GM12878 (cell line): ENCODE measurements at regions not wholly inside any gene's neighbourhood (a gene's known extent, or its start where the extent isn't known, plus 50 kb on each side); places are given as distances from the start of the nearest gene placed in this dataset.

Experiments used
- ATAC-seq: fragments of 200-7000 bp; cut with Tn5 transposase; 3 replicates; pipeline ENCODE4 v1.9.1; 2020; ENCODE audit warnings: mild to moderate bottlenecking, moderate library complexity
- BruUV-seq: library from RNA; stranded (reverse); fragments of 400-500 nt; replicated peaks from 2 replicates; lab custom pipeline; 2021; lab: Mats Ljungman, UMichigan
- CTCF ChIA-PET: fragments of 300-600 bp; sonication (Branson Sonifier 250); formaldehyde crosslinking; extraction: SDS; loops from one replicate; lab custom pipeline; 2021; ENCODE audit warnings: inconsistent platforms; lab: Yijun Ruan, JAX
- POLR2A ChIA-PET: fragments of 350-600 bp; formaldehyde crosslinking; extraction: SDS; loops from one replicate; lab custom pipeline; 2021; ENCODE audit warnings: inconsistent platforms; lab: Charles Lee
- RAD21 ChIA-PET: fragments of 300-600 bp; sonication (Branson Sonifier 250); formaldehyde crosslinking; loops from one replicate; lab custom pipeline; 2023; ENCODE audit warnings: antibody characterized with exemption; ENCODE audit not compliant: unreplicated experiment; lab: Charles Lee
- SMC1A ChIA-PET: fragments of 300-600 bp; sonication (Branson Sonifier 250); formaldehyde crosslinking; loops from one replicate; lab custom pipeline; 2023; ENCODE audit not compliant: unreplicated experiment, uncharacterized antibody; lab: Charles Lee
- DNase-seq: peaks from one replicate; pipeline ENCODE4 v3.0.0-alpha.2; 2011; ENCODE audit warnings: low read depth, low spot score
- FAIRE-seq: peaks from 3 replicates; lab custom pipeline; 2011; peaks lifted over from hg19 to GRCh38; lab: Jason Lieb, UNC
- H2AFZ ChIP-seq: 2 replicates; pipeline ENCODE4 v1.6.0; 2011; ENCODE audit warnings: low read depth, low read length, control low read depth; ENCODE audit not compliant: control insufficient read depth
- H3K27ac ChIP-seq: 2 replicates; pipeline ENCODE4 v1.5.1; 2011; ENCODE audit warnings: control low read depth; ENCODE audit not compliant: control insufficient read depth, insufficient read depth
- H3K27me3 ChIP-seq, 2 experiments: replicated peaks in 1 of 2; 2 replicates each; pipeline versions ENCODE4 v1.6.0 to v1.6.1; 2011; ENCODE audit warnings: low read length in 1 of 2; ENCODE audit not compliant: control insufficient read depth in 2 of 2, insufficient read depth in 2 of 2
- H3K36me3 ChIP-seq, 2 experiments: 2 replicates each; pipeline ENCODE4 v1.5.1; 2011; ENCODE audit warnings: low read length in 1 of 2; ENCODE audit not compliant: control insufficient read depth in 2 of 2, insufficient read depth in 2 of 2
- H3K4me1 ChIP-seq: 2 replicates; pipeline ENCODE4 v1.6.1; 2011; ENCODE audit warnings: mild to moderate bottlenecking, low read length, moderate library complexity, mixed read lengths; ENCODE audit not compliant: control insufficient read depth, insufficient read depth
- H3K4me2 ChIP-seq: 2 replicates; pipeline ENCODE4 v1.6.0; 2011; ENCODE audit warnings: control low read depth; ENCODE audit not compliant: control insufficient read depth, insufficient read depth
- H3K4me3 ChIP-seq: fragments of 200-600 bp; sonication (generic); 2 replicates; pipeline ENCODE4 v1.5.1; 2016
- H3K79me2 ChIP-seq: 2 replicates; pipeline ENCODE4 v1.6.0; 2011; ENCODE audit warnings: low read length; ENCODE audit not compliant: control insufficient read depth, insufficient read depth
- H3K9ac ChIP-seq: 2 replicates; pipeline ENCODE4 v1.8.0; 2011; ENCODE audit warnings: low read length, control low read depth, mixed read lengths; ENCODE audit not compliant: control insufficient read depth, insufficient read depth
- H3K9me3 ChIP-seq: replicated peaks from 3 replicates; pipeline ENCODE4 v1.5.1; 2011; ENCODE audit warnings: mild to moderate bottlenecking, low read length; ENCODE audit not compliant: control insufficient read depth, insufficient read depth
- H4K20me1 ChIP-seq: 2 replicates; pipeline ENCODE4 v1.6.0; 2011; ENCODE audit not compliant: control insufficient read depth, insufficient read depth
- ATF7 ChIP-seq: fragments of 450-650 bp; IDR thresholded peaks from 2 replicates; pipeline ENCODE4 v1.6.1; 2016; ENCODE audit warnings: low read depth, mild to moderate bottlenecking
- CREM ChIP-seq: IDR thresholded peaks from 2 replicates; pipeline ENCODE4 v1.6.1; 2014; ENCODE audit warnings: antibody characterized with exemption, low read depth
- CTCF ChIP-seq, 3 experiments: IDR thresholded peaks in 2 of 3; conservative IDR thresholded peaks in 1 of 3; 2 replicates each; pipeline ENCODE4 v1.5.1; 2011; ENCODE audit warnings: low read depth in 3 of 3, low read length in 3 of 3, mild to moderate bottlenecking in 3 of 3, control low read depth in 2 of 3, moderate library complexity in 2 of 3, inconsistent platforms in 1 of 3, mixed read lengths in 1 of 3; ENCODE audit not compliant: control insufficient read depth in 2 of 3, insufficient read depth in 1 of 3; ENCODE audit errors: extremely low read depth in 1 of 3
- CUX1 ChIP-seq: IDR thresholded peaks from 2 replicates; pipeline ENCODE4 v1.6.1; 2012; ENCODE audit warnings: improper control_type of control experiment, low read depth, low read length; ENCODE audit not compliant: insufficient replicate concordance
- HDAC6 ChIP-seq: fragments of 200-600 bp; sonication (generic); IDR thresholded peaks from one replicate; pipeline ENCODE4 v1.8.0; 2017; ENCODE audit warnings: antibody characterized with exemption; ENCODE audit not compliant: unreplicated experiment
- MLLT1 ChIP-seq: fragments of 450-650 bp; IDR thresholded peaks from 2 replicates; pipeline ENCODE4 v1.6.1; 2016; ENCODE audit warnings: mild to moderate bottlenecking
- MYB ChIP-seq: fragments of 150-350 bp; IDR thresholded peaks from 2 replicates; pipeline ENCODE4 v1.6.1; 2014; ENCODE audit warnings: mild to moderate bottlenecking, low read depth, low read length, borderline replicate concordance
- POLR2AphosphoS5 ChIP-seq: IDR thresholded peaks from 2 replicates; pipeline ENCODE4 v1.6.1; 2011; ENCODE audit warnings: mild to moderate bottlenecking, low read length, inconsistent platforms
- SMC3 ChIP-seq: IDR thresholded peaks from 2 replicates; pipeline ENCODE4 v1.6.1; 2011; ENCODE audit warnings: low read length, improper control_type of control experiment, borderline replicate concordance
- SRF ChIP-seq, 2 experiments: IDR thresholded peaks; 2 replicates each; pipeline ENCODE4 v1.6.1; 2011; ENCODE audit warnings: low read depth in 2 of 2, low read length in 2 of 2, mild to moderate bottlenecking in 1 of 2, moderate library complexity in 1 of 2
- TARDBP ChIP-seq: IDR thresholded peaks from 2 replicates; pipeline ENCODE4 v1.6.1; 2016; ENCODE audit warnings: borderline replicate concordance
- TCF12 ChIP-seq: IDR thresholded peaks from 2 replicates; pipeline ENCODE4 v1.6.1; 2011; ENCODE audit warnings: low read depth, mild to moderate bottlenecking, low read length
- ZNF207 ChIP-seq: fragments of 450-650 bp; IDR thresholded peaks from 2 replicates; pipeline ENCODE4 v1.6.1; 2014; ENCODE audit warnings: antibody characterized with exemption, mild to moderate bottlenecking, borderline replicate concordance
- WGBS: methylation state at CpG from one replicate; pipeline ENCODE4 v1.1.6; 2016; ENCODE audit warnings: low lambda C conversion rate; ENCODE audit not compliant: insufficient replicate concordance, insufficient coverage; ENCODE audit errors: missing lambda C conversion rate; 5-methylcytosine and 5-hydroxymethylcytosine counted together
- in situ Hi-C: fragments of 300-500 bp; cut with MboI; formaldehyde crosslinking; loops from 9 replicates; pipeline ENCODE4 v1.14.3; 2018; ENCODE audit warnings: mixed read lengths
- intact Hi-C: fragments of 100-400 bp; cut with micrococcal nuclease; formaldehyde crosslinking; loops from one replicate; pipeline ENCODE4 v1.14.2; 2022; ENCODE audit not compliant: unreplicated experiment

- TF ChIP-seq POLR2AphosphoS5, result no peak
Observed at GRCh38 chr3:22728406-22728805, 474.7 kb upstream of the UBE2E2 start (continued).

GRCh38 chr3:22729212-22729611 lies 473.9 kb upstream of the UBE2E2 start:
- WGBS, result 33% methylated on average over 5 of the region's 5 CpGs
- H3K4me3 ChIP-seq, result no peak overlapping the region
- ChIA-PET RAD21 (no interaction called here), CTCF (no interaction called here), POLR2A (no interaction called here), SMC1A (interaction anchor here (0.6 kb wide), 1 partner anchor 257 kb away, joined by 3 read pairs; no protein-coding TSS in a partner anchor)
- no peak overlapping the region for H3K4me2 ChIP-seq
- H3K27ac ChIP-seq, result no peak overlapping the region
- ATAC-seq (no peak), FAIRE-seq (no peak), DNase-seq (no peak)
- H3K4me1 ChIP-seq, result no peaks in the 10 kb centered on the region
- no TSS peak for BruUV-seq
- intact Hi-C loops (no loop called here), in situ Hi-C loops (no loop called here)
- TF ChIP-seq CUX1 (no peak), MLLT1 (no peak), ATF7 (no peak), CREM (no peak), TARDBP (no peak), ZNF207 (no peak), TCF12 (no peak), SRF (IDR thresholded peaks at IDR 0.05; ENCODE audit: low read depth in 2 of 2, low read length in 2 of 2) (no peak), SMC3 (no peak), HDAC6 (no peak), MYB (no peak), CTCF (IDR thresholded peaks at IDR 0.05 in 2 of 3, conservative IDR thresholded peaks at IDR 0.05 in 1 of 3; ENCODE audit: control insufficient read depth in 2 of 3, extremely low read depth in 1 of 3, insufficient read depth in 1 of 3, low read depth in 3 of 3, low read length in 3 of 3) (no peak)
- H3K36me3 ChIP-seq, result no peaks in the 10 kb centered on the region
- H3K9ac ChIP-seq, result no peak overlapping the region
- H3K79me2 ChIP-seq, result no peaks in the 10 kb centered on the region
- H2AFZ ChIP-seq, result no peak overlapping the region
- no peaks in the 10 kb centered on the region for H3K9me3 ChIP-seq
- no peaks in the 10 kb centered on the region for H3K27me3 ChIP-seq
- no peaks in the 10 kb centered on the region for H4K20me1 ChIP-seq
